ENCODE measurements at regions not wholly inside any gene's neighbourhood (a gene's known extent, or its start where the extent isn't known, plus 50 kb on each side); places are given as distances from the start of the nearest gene placed in this dataset.

GRCh38 chr12:38258411-38258810 lies 58.2 kb upstream of the ALG10B start:
- H3K27me3 ChIP-seq (ENCODE audit: control insufficient read depth in 1 of 2, insufficient read depth in 2 of 2, low read length in 2 of 2): no peaks in the 10 kb centered on the region
- 74% methylated on average over 1 of the region's 1 CpG for WGBS, 2 donors
- peaks cover 7 to 8% of the 10 kb centered on the region in 2 donors for H3K9me3 ChIP-seq (ENCODE audit: control insufficient read depth in 2 of 2, insufficient read depth in 1 of 2, low read depth in 1 of 2, low read length in 1 of 2)
- no peak overlapping the region for H3K4me3 ChIP-seq (ENCODE audit: low read depth in 1 of 2, low read length in 2 of 2)
- H3K27ac ChIP-seq (ENCODE audit: low read depth in 2 of 2, low read length in 1 of 2): no peak overlapping the region
- no peaks in the 10 kb centered on the region for H3K36me3 ChIP-seq (ENCODE audit: control insufficient read depth in 2 of 2, insufficient read depth in 2 of 2, low read length in 1 of 2)
- no peaks in the 10 kb centered on the region for H3K4me1 ChIP-seq (ENCODE audit: control insufficient read depth in 2 of 2, insufficient read depth in 2 of 2, low read length in 1 of 2)

Measured in esophagus (tissue), 2 donors.